H9 (cell line): ENCODE measurements at regions not wholly inside any gene's neighbourhood (a gene's known extent, or its start where the extent isn't known, plus 50 kb on each side); places are given as distances from the start of the nearest gene placed in this dataset.

Experiments used
- DNase-seq: peaks from one replicate; pipeline ENCODE4 v3.0.0-alpha.2; 2017
- H2AFZ ChIP-seq: one replicate; pipeline ENCODE4 v1.6.1; 2013; ENCODE audit warnings: mild to moderate bottlenecking, low read length, control low read depth, moderate library complexity
- H2AK5ac ChIP-seq: 2 replicates; pipeline ENCODE4 v1.6.1; 2013; ENCODE audit warnings: low read length, control low read depth, mixed read lengths; ENCODE audit not compliant: insufficient read length
- H2BK120ac ChIP-seq: one replicate; pipeline ENCODE4 v1.6.1; 2013; ENCODE audit warnings: low read depth, mild to moderate bottlenecking, low read length, control low read depth, inconsistent platforms; ENCODE audit not compliant: poor library complexity, severe bottlenecking
- H2BK12ac ChIP-seq: 2 replicates; pipeline ENCODE4 v1.6.1; 2013; ENCODE audit warnings: low read length, control low read depth, mixed read lengths, low read depth; ENCODE audit not compliant: insufficient read length
- H2BK15ac ChIP-seq: 2 replicates; pipeline ENCODE4 v1.6.1; 2013; ENCODE audit warnings: low read depth, low read length, control low read depth
- H2BK20ac ChIP-seq: one replicate; pipeline ENCODE4 v1.6.1; 2013; ENCODE audit warnings: low read depth, mild to moderate bottlenecking, low read length, control low read depth, inconsistent platforms; ENCODE audit not compliant: poor library complexity, severe bottlenecking
- H2BK5ac ChIP-seq: 2 replicates; pipeline ENCODE4 v1.6.1; 2013; ENCODE audit warnings: low read length, control low read depth, mixed read lengths; ENCODE audit not compliant: insufficient read length
- H3K14ac ChIP-seq: 2 replicates; pipeline ENCODE4 v1.6.1; 2013; ENCODE audit warnings: low read length, control low read depth; ENCODE audit not compliant: insufficient read depth
- H3K18ac ChIP-seq: 2 replicates; pipeline ENCODE4 v1.6.1; 2013; ENCODE audit warnings: low read depth, mild to moderate bottlenecking, mixed read lengths, low read length, control low read depth; ENCODE audit not compliant: insufficient read length
- H3K23ac ChIP-seq: 2 replicates; pipeline ENCODE4 v1.6.1; 2013; ENCODE audit warnings: low read length, control low read depth, mixed read lengths, low read depth; ENCODE audit not compliant: insufficient read length
- H3K23me2 ChIP-seq: 2 replicates; pipeline ENCODE4 v1.6.1; 2013; ENCODE audit warnings: low read depth, mild to moderate bottlenecking, mixed read lengths, low read length, control low read depth; ENCODE audit not compliant: insufficient read length, poor library complexity, severe bottlenecking
- H3K27ac ChIP-seq: 2 replicates; pipeline ENCODE4 v1.5.1; 2013; ENCODE audit warnings: low read length, control low read depth, mixed read lengths, low read depth; ENCODE audit not compliant: insufficient read length
- H3K27me3 ChIP-seq: 2 replicates; pipeline ENCODE4 v1.6.1; 2013; ENCODE audit warnings: low read length, control low read depth, inconsistent platforms; ENCODE audit not compliant: insufficient read depth
- H3K4ac ChIP-seq: 2 replicates; pipeline ENCODE4 v1.6.1; 2013; ENCODE audit warnings: low read depth, mild to moderate bottlenecking, control low read depth, inconsistent platforms, low read length, moderate library complexity
- H3K4me1 ChIP-seq: 2 replicates; pipeline ENCODE4 v1.6.1; 2013; ENCODE audit warnings: low read length, control low read depth, inconsistent platforms; ENCODE audit not compliant: insufficient read depth
- H3K4me2 ChIP-seq: 2 replicates; pipeline ENCODE4 v1.6.1; 2013; ENCODE audit warnings: low read length, control low read depth, mixed read lengths; ENCODE audit not compliant: insufficient read length, insufficient read depth
- H3K56ac ChIP-seq: 2 replicates; pipeline ENCODE4 v1.6.1; 2013; ENCODE audit warnings: low read depth, mild to moderate bottlenecking, mixed read lengths, low read length, control low read depth; ENCODE audit not compliant: insufficient read length
- H3K79me1 ChIP-seq: 2 replicates; pipeline ENCODE4 v1.6.1; 2013; ENCODE audit warnings: low read depth, mild to moderate bottlenecking, moderate library complexity, low read length, control low read depth, inconsistent platforms; ENCODE audit not compliant: insufficient read depth, poor library complexity, severe bottlenecking
- H3K79me2 ChIP-seq: 2 replicates; pipeline ENCODE4 v1.6.1; 2013; ENCODE audit warnings: low read length, control low read depth, inconsistent platforms; ENCODE audit not compliant: insufficient read depth
- H3K9ac ChIP-seq: 2 replicates; pipeline ENCODE4 v1.6.1; 2013; ENCODE audit warnings: low read length, control low read depth, mixed read lengths; ENCODE audit not compliant: insufficient read length; ENCODE audit errors: extremely low read depth
- H3K9me3 ChIP-seq: one replicate; pipeline ENCODE4 v1.6.1; 2013; ENCODE audit warnings: low read depth, low read length, inconsistent platforms; ENCODE audit not compliant: control insufficient read depth
- H3T11ph ChIP-seq: one replicate; pipeline ENCODE4 v1.6.1; 2013; ENCODE audit warnings: mild to moderate bottlenecking, low read length, control low read depth, inconsistent platforms
- H4K20me1 ChIP-seq: one replicate; pipeline ENCODE4 v1.6.1; 2013; ENCODE audit not compliant: control insufficient read depth, insufficient read length, insufficient read depth
- H4K5ac ChIP-seq: 2 replicates; pipeline ENCODE4 v1.6.1; 2013; ENCODE audit warnings: low read depth, mild to moderate bottlenecking, mixed read lengths, low read length, control low read depth; ENCODE audit not compliant: insufficient read length
- H4K8ac ChIP-seq: replicated peaks from 2 replicates; pipeline ENCODE4 v1.6.1; 2013; ENCODE audit warnings: low read length, control low read depth, mixed read lengths, low read depth; ENCODE audit not compliant: insufficient read length
- H4K91ac ChIP-seq: 2 replicates; pipeline ENCODE4 v1.6.1; 2013; ENCODE audit warnings: low read depth, mild to moderate bottlenecking, moderate library complexity, mixed read lengths, low read length, control low read depth; ENCODE audit not compliant: insufficient read length
- H3K27ac Mint-ChIP-seq, 3 experiments: 2 replicates in 2 of 3; 3 replicates in 1 of 3; pipeline ENCODE4 v1.8.0; 2020 to 2021; ENCODE audit warnings: mixed read lengths in 3 of 3, mild to moderate bottlenecking in 1 of 3, moderate library complexity in 1 of 3
- H3K27me3 Mint-ChIP-seq: 2 replicates; pipeline ENCODE4 v1.8.0; 2021; ENCODE audit warnings: low read depth, mild to moderate bottlenecking, moderate library complexity, mixed read lengths
- H3K36me3 Mint-ChIP-seq, 3 experiments: 2 replicates in 2 of 3; 3 replicates in 1 of 3; pipeline ENCODE4 v1.8.0; 2020 to 2021; ENCODE audit warnings: low read depth in 3 of 3, mixed read lengths in 3 of 3; ENCODE audit not compliant: insufficient read depth in 1 of 3
- H3K4me1 Mint-ChIP-seq, 2 experiments: 2 replicates each; pipeline ENCODE4 v1.8.0; 2020; ENCODE audit warnings: mixed read lengths in 2 of 2
- H3K4me3 Mint-ChIP-seq, 2 experiments: 2 replicates in 1 of 2; 3 replicates in 1 of 2; pipeline ENCODE4 v1.8.0; 2020 to 2021; ENCODE audit warnings: mild to moderate bottlenecking in 2 of 2, mixed read lengths in 2 of 2, moderate library complexity in 1 of 2
- H3K9me3 Mint-ChIP-seq, 2 experiments: 2 replicates in 1 of 2; 3 replicates in 1 of 2; pipeline ENCODE4 v1.8.0; 2020; ENCODE audit warnings: mild to moderate bottlenecking in 2 of 2, mixed read lengths in 2 of 2, moderate library complexity in 1 of 2
- CTCF ChIP-seq: fragments of 200-600 bp; sonication (generic); conservative IDR thresholded peaks from 3 replicates; pipeline ENCODE4 v1.8.0; 2021; ENCODE audit warnings: antibody characterized with exemption, mild to moderate bottlenecking
- WGBS: extraction: QIAGEN DNeasy Blood & Tissue Kit; methylation state at CpG from one replicate; pipeline ENCODE4 v1.1.7; 2013; ENCODE audit warnings: missing lambda C conversion rate, low lambda C conversion rate, mixed read lengths; ENCODE audit not compliant: insufficient read length; ENCODE audit errors: extremely low coverage; 5-methylcytosine and 5-hydroxymethylcytosine counted together

- H2BK15ac ChIP-seq, result no peak overlapping the region
- H2AK5ac ChIP-seq, result no peak overlapping the region
- H3K4me3 Mint-ChIP-seq, result no peak overlapping the region
- no peak overlapping the region for H3K18ac ChIP-seq
- H3T11ph ChIP-seq, result no peak overlapping the region
- no peak overlapping the region for H3K4me2 ChIP-seq
- H3K23ac ChIP-seq, result no peak overlapping the region
- no peak for TF ChIP-seq CTCF
- no peak overlapping the region for H3K56ac ChIP-seq
- peaks cover 0 to 4% of the 10 kb centered on the region in 2 experiments; a peak in 2 of 5 replicates for H3K9me3 Mint-ChIP-seq
- H3K4me1 ChIP-seq, result no peaks in the 10 kb centered on the region
- no peaks in the 10 kb centered on the region for H3K27me3 ChIP-seq
- no CpG with 5 or more reads among the region's 3 CpGs for WGBS
- H3K27ac ChIP-seq, result no peak overlapping the region
- peaks cover 8 to 11% of the 10 kb centered on the region in 2 experiments for H3K4me1 Mint-ChIP-seq
- H3K27ac Mint-ChIP-seq, result no peak overlapping the region
- H3K27me3 Mint-ChIP-seq, result no peaks in the 10 kb centered on the region
- H4K8ac ChIP-seq, result no peak overlapping the region
- no peak for DNase-seq
- H3K9me3 ChIP-seq, result no peaks in the 10 kb centered on the region
- H3K23me2 ChIP-seq, result no peaks in the 10 kb centered on the region
- no peak overlapping the region for H3K14ac ChIP-seq
- H3K79me2 ChIP-seq, result no peaks in the 10 kb centered on the region
- H4K5ac ChIP-seq, result no peak overlapping the region
- no peaks in the 10 kb centered on the region; a peak in 1 of 7 replicates for H3K36me3 Mint-ChIP-seq
- no peaks in the 10 kb centered on the region for H3K79me1 ChIP-seq
- H2BK12ac ChIP-seq, result no peak overlapping the region
- H2BK20ac ChIP-seq, result no peak overlapping the region
- H3K4ac ChIP-seq, result no peak overlapping the region
- no peak overlapping the region for H2BK5ac ChIP-seq
- no peak overlapping the region for H4K91ac ChIP-seq
- H2AFZ ChIP-seq, result no peak overlapping the region
- no peak overlapping the region for H3K9ac ChIP-seq
- no peaks in the 10 kb centered on the region for H4K20me1 ChIP-seq
- H2BK120ac ChIP-seq, result no peak overlapping the region
Measured at GRCh38 chr21:27083144-27083543, 116.3 kb upstream of the ADAMTS5 start.
